ENCODE measurements at regions not wholly inside any gene's neighbourhood (a gene's known extent, or its start where the extent isn't known, plus 50 kb on each side); places are given as distances from the start of the nearest gene placed in this dataset.
A peak's percentile ranks its signal among the peaks of the same experiment; 100 is the strongest.

DNA sequence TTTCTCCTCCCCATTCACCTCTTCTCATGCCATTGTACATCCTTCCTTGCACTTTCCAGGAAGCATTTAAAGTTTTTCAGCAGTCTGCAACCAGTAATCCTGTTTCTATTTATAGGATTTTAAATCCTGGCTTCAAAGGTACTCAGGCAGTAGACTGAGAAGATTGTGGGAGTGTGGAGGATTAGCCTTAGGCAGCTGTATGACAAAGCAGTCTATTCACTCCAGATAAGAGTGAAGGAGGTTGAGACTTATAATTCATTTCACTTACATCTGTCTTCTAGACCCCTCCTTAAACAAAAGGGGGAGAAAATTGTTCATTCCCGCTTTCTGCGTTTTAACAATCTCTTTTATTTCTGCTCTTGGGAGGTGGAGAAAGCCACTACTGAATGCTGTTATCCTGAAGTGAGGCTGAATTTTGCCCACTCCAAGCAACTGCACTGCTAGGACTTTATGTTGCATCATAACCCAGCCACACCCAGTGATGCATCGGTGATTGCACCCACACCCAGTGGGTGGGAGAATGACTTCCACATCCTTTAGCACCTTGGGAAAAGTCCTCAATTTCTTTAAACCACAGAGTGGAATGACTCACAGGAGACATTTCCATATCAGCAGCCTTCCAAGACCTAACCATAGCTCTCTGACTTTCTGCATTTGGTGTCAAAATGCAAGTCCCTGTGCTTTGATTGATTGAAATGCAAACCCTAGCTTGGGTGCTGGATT is 382.5 kb upstream of the ATP2B1 start:
- H2AK5ac ChIP-seq (ENCODE audit: low read length) = no peak overlapping the region
- H4K8ac ChIP-seq (ENCODE audit: low read depth, low read length) = no peak overlapping the region
- H3K9ac ChIP-seq (ENCODE audit: low read length) = no peak overlapping the region
- H3K23ac ChIP-seq (ENCODE audit: low read length) = no peak overlapping the region
- DNase-seq = peak; percentile 90
- H3K27me3 ChIP-seq (ENCODE audit: insufficient read depth, low read length, poor library complexity) = no peaks in the 10 kb centered on the region
- H3K18ac ChIP-seq (ENCODE audit: low read length) = no peak overlapping the region
- H2BK5ac ChIP-seq (ENCODE audit: low read length) = no peak overlapping the region
- peak overlapping the region; percentile 31 for H3K27ac ChIP-seq (ENCODE audit: low read depth, low read length)
- H3K4me3 ChIP-seq (ENCODE audit: low read length) = no peak overlapping the region
- H3K56ac ChIP-seq (ENCODE audit: low read length) = peak overlapping the region; percentile 43
- no peaks in the 10 kb centered on the region for H3K36me3 ChIP-seq (ENCODE audit: control insufficient read depth, insufficient read depth, low read length)
- H3K79me1 ChIP-seq (ENCODE audit: low read length) = no peaks in the 10 kb centered on the region
- no peak overlapping the region for H4K5ac ChIP-seq (ENCODE audit: low read length)
- no peak overlapping the region for H2BK120ac ChIP-seq (ENCODE audit: low read depth, low read length)
- no CpG with 5 or more reads among the region's 3 CpGs for WGBS (ENCODE audit: extremely low coverage, insufficient coverage, low lambda C conversion rate)
- H3K79me2 ChIP-seq (ENCODE audit: control insufficient read depth, insufficient read depth, low read length) = no peaks in the 10 kb centered on the region
- H2BK15ac ChIP-seq (replicated peaks; ENCODE audit: low read depth) = no peak overlapping the region
- H3K4me2 ChIP-seq (ENCODE audit: low read length) = no peak overlapping the region
- no peak overlapping the region for H3K4ac ChIP-seq (ENCODE audit: low read depth, low read length)
- H3K4me1 ChIP-seq (ENCODE audit: control insufficient read depth, low read depth, low read length) = peaks cover 3% of the 10 kb centered on the region

- Histone ChIP-seq H3K56ac (ENCODE audit: low read length) (no peak overlapping the region), H2BK120ac (ENCODE audit: low read depth, low read length) (no peak overlapping the region), H3K23ac (ENCODE audit: low read length) (no peak overlapping the region), H3K79me1 (ENCODE audit: low read length) (no peaks in the 10 kb centered on the region), H3K9ac (ENCODE audit: low read length) (no peak overlapping the region), H3K4me2 (ENCODE audit: low read length) (no peak overlapping the region), H4K5ac (ENCODE audit: low read length) (no peak overlapping the region), H3K18ac (ENCODE audit: low read length) (no peak overlapping the region), H3K4me3 (ENCODE audit: low read length) (no peak overlapping the region), H3K36me3 (ENCODE audit: control insufficient read depth, insufficient read depth, low read length) (no peaks in the 10 kb centered on the region), H3K27me3 (ENCODE audit: insufficient read depth, low read length, poor library complexity) (no peaks in the 10 kb centered on the region), H2AK5ac (ENCODE audit: low read length) (no peak overlapping the region), H2BK5ac (ENCODE audit: low read length) (no peak overlapping the region), H3K27ac (ENCODE audit: low read depth, low read length) (no peak overlapping the region), H2BK15ac (replicated peaks; ENCODE audit: low read depth) (no peak overlapping the region), H4K8ac (ENCODE audit: low read depth, low read length) (no peak overlapping the region), H3K4me1 (ENCODE audit: control insufficient read depth, low read depth, low read length) (peaks cover 3% of the 10 kb centered on the region), H3K4ac (ENCODE audit: low read depth, low read length) (no peak overlapping the region), H3K79me2 (ENCODE audit: control insufficient read depth, insufficient read depth, low read length) (no peaks in the 10 kb centered on the region)
- WGBS (ENCODE audit: extremely low coverage, insufficient coverage, low lambda C conversion rate) = no CpG with 5 or more reads among the region's 1 CpG
- DNase-seq = no peak
Observed at GRCh38 chr12:90086281-90086680, 377.6 kb upstream of the ATP2B1 start.

DNA sequence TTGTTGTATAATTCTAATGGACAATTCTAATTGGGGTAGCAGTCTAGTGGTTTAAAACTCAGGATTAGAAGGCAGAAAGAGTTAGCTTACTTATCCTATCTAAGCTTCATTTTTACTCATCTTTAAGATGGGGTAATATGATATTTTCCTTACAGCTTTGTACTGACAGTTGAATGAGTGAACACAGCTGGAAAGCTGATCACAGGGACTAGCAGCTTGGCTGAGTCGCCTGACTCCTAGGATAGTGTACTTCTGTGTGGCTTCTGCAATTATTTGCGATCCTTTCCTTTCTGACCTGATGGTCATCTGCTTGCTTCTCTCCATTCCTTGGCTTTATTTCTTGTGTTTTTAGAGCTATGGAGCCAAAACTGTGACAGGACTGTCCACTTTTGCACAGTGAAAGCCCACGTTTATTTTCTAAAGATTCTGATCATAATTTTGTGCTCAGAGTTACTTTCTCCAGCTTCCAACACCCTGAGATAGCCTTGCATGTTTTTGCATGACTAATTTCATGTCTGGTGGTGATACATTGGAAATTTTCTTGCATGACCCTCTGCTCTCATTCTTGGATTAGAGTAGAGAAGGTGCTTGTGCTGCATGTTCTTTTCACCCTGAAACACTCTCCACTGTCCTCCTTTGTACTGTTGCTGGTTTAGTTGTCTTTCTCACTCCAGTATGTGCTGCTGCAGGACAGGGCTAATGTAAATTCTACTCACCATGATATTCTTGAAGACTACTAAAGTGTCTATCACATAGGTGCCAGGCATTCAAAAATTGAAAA is 377.0 kb upstream of the ATP2B1 start:
- no peak overlapping the region for H2BK15ac ChIP-seq (replicated peaks; ENCODE audit: low read depth)
- no CpG with 5 or more reads among the region's 3 CpGs for WGBS (ENCODE audit: extremely low coverage, insufficient coverage, low lambda C conversion rate)
- no peak overlapping the region for H2BK120ac ChIP-seq (ENCODE audit: low read depth, low read length)
- H3K56ac ChIP-seq (ENCODE audit: low read length) = no peak overlapping the region
- peak overlapping the region; percentile 68 for H3K18ac ChIP-seq (ENCODE audit: low read length)
- H2BK5ac ChIP-seq (ENCODE audit: low read length) = no peak overlapping the region
- no peak overlapping the region for H3K9ac ChIP-seq (ENCODE audit: low read length)
- no peak overlapping the region for H4K8ac ChIP-seq (ENCODE audit: low read depth, low read length)
- no peaks in the 10 kb centered on the region for H3K27me3 ChIP-seq (ENCODE audit: insufficient read depth, low read length, poor library complexity)
- H3K4ac ChIP-seq (ENCODE audit: low read depth, low read length) = no peak overlapping the region
- H3K23ac ChIP-seq (ENCODE audit: low read length) = no peak overlapping the region
- H3K79me1 ChIP-seq (ENCODE audit: low read length) = no peaks in the 10 kb centered on the region
- no peak for DNase-seq
- no peak overlapping the region for H3K4me2 ChIP-seq (ENCODE audit: low read length)
- H3K4me3 ChIP-seq (ENCODE audit: low read length) = no peak overlapping the region
- H3K4me1 ChIP-seq (ENCODE audit: control insufficient read depth, low read depth, low read length) = peaks cover 2% of the 10 kb centered on the region
- H3K27ac ChIP-seq (ENCODE audit: low read depth, low read length) = no peak overlapping the region
- no peaks in the 10 kb centered on the region for H3K36me3 ChIP-seq (ENCODE audit: control insufficient read depth, insufficient read depth, low read length)
- no peaks in the 10 kb centered on the region for H3K79me2 ChIP-seq (ENCODE audit: control insufficient read depth, insufficient read depth, low read length)
- H2AK5ac ChIP-seq (ENCODE audit: low read length) = no peak overlapping the region
- no peak overlapping the region for H4K5ac ChIP-seq (ENCODE audit: low read length)

- Histone ChIP-seq H3K23ac (ENCODE audit: low read length) (no peak overlapping the region), H2BK15ac (replicated peaks; ENCODE audit: low read depth) (no peak overlapping the region), H2AK5ac (ENCODE audit: low read length) (no peak overlapping the region), H3K4ac (ENCODE audit: low read depth, low read length) (no peak overlapping the region), H2BK120ac (ENCODE audit: low read depth, low read length) (no peak overlapping the region), H3K27ac (ENCODE audit: low read depth, low read length) (no peak overlapping the region), H3K9ac (ENCODE audit: low read length) (no peak overlapping the region), H3K18ac (ENCODE audit: low read length) (no peak overlapping the region), H3K4me1 (ENCODE audit: control insufficient read depth, low read depth, low read length) (peaks cover 2% of the 10 kb centered on the region), H3K4me2 (ENCODE audit: low read length) (no peak overlapping the region), H2BK5ac (ENCODE audit: low read length) (no peak overlapping the region), H4K8ac (ENCODE audit: low read depth, low read length) (no peak overlapping the region), H3K27me3 (ENCODE audit: insufficient read depth, low read length, poor library complexity) (no peaks in the 10 kb centered on the region), H3K56ac (ENCODE audit: low read length) (no peak overlapping the region), H3K79me1 (ENCODE audit: low read length) (no peaks in the 10 kb centered on the region), H3K36me3 (ENCODE audit: control insufficient read depth, insufficient read depth, low read length) (no peaks in the 10 kb centered on the region), H3K4me3 (ENCODE audit: low read length) (no peak overlapping the region), H4K5ac (ENCODE audit: low read length) (no peak overlapping the region), H3K79me2 (ENCODE audit: control insufficient read depth, insufficient read depth, low read length) (no peaks in the 10 kb centered on the region)
- no peak for DNase-seq
- WGBS (ENCODE audit: extremely low coverage, insufficient coverage, low lambda C conversion rate) = no CpG with 5 or more reads among the region's 2 CpGs
Observed at GRCh38 chr12:90084018-90084417, 375.4 kb upstream of the ATP2B1 start.

- H3K79me1 ChIP-seq (ENCODE audit: low read length) = no peaks in the 10 kb centered on the region
- no peak overlapping the region for H3K23ac ChIP-seq (ENCODE audit: low read length)
- no peak overlapping the region for H3K27ac ChIP-seq (ENCODE audit: low read depth, low read length)
Observed at GRCh38 chr12:90080616-90081015, 372.0 kb upstream of the ATP2B1 start.

More at GRCh38 chr12:90080616-90081015, 372.0 kb upstream of the ATP2B1 start:
- Histone ChIP-seq H3K4me1 (ENCODE audit: control insufficient read depth, low read depth, low read length) (peaks cover 2% of the 10 kb centered on the region), H3K56ac (ENCODE audit: low read length) (no peak overlapping the region), H4K8ac (ENCODE audit: low read depth, low read length) (no peak overlapping the region), H3K4ac (ENCODE audit: low read depth, low read length) (no peak overlapping the region), H3K79me2 (ENCODE audit: control insufficient read depth, insufficient read depth, low read length) (no peaks in the 10 kb centered on the region), H2AK5ac (ENCODE audit: low read length) (no peak overlapping the region), H4K5ac (ENCODE audit: low read length) (no peak overlapping the region), H2BK15ac (replicated peaks; ENCODE audit: low read depth) (no peak overlapping the region), H3K4me3 (ENCODE audit: low read length) (no peak overlapping the region), H3K18ac (ENCODE audit: low read length) (no peak overlapping the region), H2BK120ac (ENCODE audit: low read depth, low read length) (no peak overlapping the region), H2BK5ac (ENCODE audit: low read length) (no peak overlapping the region), H3K27me3 (ENCODE audit: insufficient read depth, low read length, poor library complexity) (no peaks in the 10 kb centered on the region), H3K36me3 (ENCODE audit: control insufficient read depth, insufficient read depth, low read length) (no peaks in the 10 kb centered on the region), H3K9ac (ENCODE audit: low read length) (no peak overlapping the region), H3K4me2 (ENCODE audit: low read length) (no peak overlapping the region)
- peak; percentile 51 for DNase-seq
- no CpG with 5 or more reads among the region's 1 CpG for WGBS (ENCODE audit: extremely low coverage, insufficient coverage, low lambda C conversion rate)

Measured in mesendoderm (in vitro differentiated cells).